Right kidney (tissue), 1 donor: ENCODE measurements at regions not wholly inside any gene's neighbourhood (a gene's known extent, or its start where the extent isn't known, plus 50 kb on each side); places are given as distances from the start of the nearest gene placed in this dataset.

Source experiments
- DNase-seq: peaks from one replicate; pipeline ENCODE4 v3.0.0-alpha.2; 2016

DNA sequence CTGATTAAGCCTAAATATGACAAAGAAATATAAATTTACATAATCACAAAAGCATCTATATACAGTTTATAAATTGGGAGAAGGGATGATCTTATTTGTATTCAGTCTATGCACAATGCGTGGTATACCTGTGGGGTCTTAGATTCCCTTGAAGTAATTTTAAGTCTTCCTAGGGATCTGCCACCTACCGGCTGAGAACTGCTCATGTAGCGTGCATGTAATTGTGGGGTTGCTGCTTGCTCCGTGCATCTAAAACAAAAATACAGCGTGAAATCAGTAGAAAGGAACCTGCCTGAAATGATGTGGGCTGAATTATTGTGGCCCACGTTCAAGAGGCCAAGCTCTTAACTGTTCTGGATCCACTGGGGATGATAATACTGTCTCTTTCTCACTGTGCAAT, 187.3 kb downstream of the MBOAT1 start:
- no peak for DNase-seq

DNA sequence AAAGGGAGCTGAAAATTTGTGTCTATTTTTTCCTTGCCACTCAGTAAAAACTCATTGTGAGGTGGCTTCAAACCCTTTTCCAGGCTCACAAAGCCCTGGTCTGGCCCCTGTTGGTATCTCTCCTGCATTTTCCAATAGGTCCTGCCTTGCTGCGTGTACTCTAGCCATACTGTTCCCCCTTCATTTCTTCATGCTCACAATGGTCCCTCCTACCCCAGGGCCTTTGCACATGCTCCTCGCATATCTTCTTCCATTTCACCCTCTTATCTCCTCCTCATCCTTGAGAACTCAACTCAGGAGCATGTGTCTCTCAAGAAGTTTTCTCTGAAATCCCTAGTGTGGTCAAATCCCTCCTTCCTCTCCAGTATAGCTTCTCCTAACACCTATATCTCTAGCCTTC, 186.6 kb downstream of the MBOAT1 start:
- no peak for DNase-seq

DNA sequence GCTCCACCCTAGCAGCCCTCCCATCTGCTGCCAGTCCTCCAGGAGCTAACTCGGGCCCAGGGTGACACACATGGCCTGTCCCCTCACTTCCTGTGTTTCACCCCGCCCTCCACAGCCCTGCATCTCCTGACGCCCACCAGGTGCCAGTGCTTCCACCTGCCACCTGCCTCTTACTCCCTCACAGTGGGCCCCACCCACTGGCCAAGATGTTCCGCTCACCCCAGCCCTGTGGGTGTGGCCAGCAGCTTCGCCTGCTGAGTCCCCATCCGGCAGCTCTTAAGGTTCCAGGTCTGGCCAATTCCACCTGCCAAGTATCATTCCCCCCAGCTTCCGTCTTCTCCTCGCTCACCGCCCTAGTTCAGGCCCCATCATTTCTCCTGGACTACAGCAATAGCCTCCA, 184.1 kb downstream of the MBOAT1 start:
- no peak for DNase-seq

DNA sequence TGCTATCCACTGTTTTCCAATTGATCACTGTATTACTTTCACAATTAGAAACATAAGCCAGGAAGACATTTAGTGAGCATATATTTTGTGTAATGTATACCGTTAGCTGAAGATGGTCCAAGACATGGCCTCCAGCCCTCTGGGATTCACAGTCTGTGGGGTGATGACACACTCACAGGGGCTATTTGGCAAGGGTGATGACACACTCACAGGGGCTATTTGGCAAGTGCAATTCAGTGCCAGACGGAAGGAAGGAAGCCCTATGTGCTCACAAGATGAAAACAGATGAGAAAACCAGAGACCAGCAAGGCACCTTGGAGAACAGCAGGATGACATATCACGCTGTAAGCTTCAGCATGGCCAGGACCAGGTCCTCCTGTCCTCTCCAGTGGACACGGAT, 183.7 kb downstream of the MBOAT1 start:
- no peak for DNase-seq

DNA sequence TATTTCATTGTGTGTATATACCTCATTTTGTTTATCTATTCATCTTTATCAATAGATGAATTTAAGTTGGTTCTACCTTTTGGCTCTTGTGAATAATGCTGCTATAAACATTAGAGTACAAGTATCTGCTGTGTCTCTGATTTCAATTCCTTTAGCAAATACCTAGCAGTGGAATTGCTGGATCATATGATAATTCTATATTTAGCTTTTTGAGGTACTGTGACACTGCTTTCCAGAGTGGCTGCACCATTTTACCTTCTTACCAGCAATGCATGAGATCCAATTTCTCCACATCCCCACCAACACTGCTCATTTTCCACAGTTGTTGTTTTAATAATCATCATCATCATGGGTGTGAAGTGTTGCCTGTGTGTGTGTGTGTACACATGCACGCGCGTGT, 182.3 kb downstream of the MBOAT1 start:
- no peak for DNase-seq

DNA sequence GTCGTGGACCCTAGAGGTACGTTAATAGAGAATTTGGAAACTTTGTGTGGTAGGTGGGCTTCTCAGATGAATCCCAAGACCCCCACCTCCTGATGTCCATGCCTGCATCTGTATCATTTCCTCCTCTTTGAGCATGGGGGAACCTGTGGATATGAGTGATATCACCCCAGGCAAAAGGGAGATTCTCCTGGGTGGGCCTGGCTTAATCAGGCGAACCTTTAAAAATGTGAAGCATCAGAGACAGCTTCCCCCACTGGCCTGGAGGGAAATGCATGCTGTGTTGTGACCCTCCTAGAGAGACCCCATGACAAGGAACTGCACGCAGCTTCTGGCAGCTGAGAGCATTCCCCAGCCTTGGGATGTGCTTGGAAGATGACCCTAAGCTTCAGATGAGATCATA, 180.9 kb downstream of the MBOAT1 start:
- no peak for DNase-seq

DNA sequence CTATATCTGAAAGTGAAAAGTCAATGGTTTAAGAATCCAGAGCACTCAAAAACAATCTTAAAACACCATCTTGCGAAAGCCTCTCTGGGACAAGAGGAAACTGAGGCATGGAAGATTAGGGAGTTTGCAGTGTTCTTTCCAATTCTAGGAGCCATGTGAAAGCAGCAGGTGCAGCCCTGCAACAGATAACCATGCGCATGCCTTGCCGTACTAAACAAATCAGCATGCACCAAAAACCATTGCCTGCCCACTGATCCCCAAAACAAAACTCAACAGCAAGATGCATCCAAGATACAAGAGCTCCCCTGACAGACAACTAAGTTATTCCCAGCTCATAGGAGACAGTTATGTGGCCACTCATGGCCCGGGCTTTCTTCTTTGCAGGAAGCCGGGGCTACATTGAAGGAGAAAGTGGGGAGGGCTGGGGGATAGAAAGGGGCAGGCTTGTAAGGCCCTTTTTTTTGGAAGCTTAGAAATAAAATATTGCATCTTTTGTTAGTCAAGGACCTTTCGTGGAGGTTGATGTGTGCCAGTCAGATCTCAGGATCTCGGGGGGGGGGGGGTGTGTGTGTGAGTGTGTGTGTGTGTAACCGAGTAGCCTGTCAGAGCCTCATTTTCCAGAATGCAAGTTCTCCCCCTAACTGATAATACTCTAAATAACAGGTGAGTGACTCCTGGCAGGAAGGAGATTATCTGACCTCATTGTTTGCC, 178.4 kb downstream of the MBOAT1 start:
- DNase-seq = no peak

DNA sequence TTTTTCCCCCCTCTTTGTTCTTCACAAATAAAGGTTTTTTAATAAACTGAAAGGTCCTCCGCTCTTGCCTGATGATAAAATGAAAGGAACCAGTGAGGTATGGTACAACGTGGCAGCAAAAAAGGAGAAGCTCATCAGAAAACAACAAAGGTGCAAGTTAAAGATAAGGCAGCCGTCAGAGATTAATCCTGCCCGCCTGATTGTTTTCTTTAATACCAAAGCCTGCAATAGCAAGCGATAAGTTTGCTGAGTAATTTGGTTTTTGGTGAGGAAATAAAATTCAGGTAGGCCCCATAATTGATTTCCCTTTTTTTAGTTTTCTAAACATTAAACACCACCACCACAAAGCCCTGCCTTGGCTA, 177.9 kb downstream of the MBOAT1 start:
- no peak for DNase-seq

DNA sequence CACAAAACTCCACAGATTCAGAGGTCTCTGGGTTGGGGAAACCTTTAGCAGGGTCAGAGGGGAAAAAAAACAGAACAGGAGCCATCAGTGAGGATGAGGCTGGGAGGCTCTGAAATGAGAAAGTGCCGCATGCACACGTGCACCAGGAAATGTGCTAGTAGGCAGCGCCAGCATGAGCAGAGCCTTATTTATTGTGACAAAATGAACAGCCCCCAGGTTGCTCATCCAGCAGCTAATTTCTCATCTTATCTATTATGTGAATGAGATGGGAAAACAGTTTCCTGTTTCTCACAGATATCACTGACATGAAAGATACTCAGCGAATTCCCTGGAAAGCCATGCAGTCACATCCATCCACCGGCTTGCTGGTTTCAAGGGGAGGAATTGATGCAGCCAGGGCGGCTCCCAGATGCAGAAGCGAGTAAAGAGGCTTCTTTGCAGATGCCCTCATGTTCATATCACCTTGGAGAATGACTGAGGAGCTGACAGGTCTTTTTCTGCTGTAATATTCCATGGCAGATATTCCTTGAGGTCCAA, 176.1 kb downstream of the MBOAT1 start:
- DNase-seq = no peak

DNA sequence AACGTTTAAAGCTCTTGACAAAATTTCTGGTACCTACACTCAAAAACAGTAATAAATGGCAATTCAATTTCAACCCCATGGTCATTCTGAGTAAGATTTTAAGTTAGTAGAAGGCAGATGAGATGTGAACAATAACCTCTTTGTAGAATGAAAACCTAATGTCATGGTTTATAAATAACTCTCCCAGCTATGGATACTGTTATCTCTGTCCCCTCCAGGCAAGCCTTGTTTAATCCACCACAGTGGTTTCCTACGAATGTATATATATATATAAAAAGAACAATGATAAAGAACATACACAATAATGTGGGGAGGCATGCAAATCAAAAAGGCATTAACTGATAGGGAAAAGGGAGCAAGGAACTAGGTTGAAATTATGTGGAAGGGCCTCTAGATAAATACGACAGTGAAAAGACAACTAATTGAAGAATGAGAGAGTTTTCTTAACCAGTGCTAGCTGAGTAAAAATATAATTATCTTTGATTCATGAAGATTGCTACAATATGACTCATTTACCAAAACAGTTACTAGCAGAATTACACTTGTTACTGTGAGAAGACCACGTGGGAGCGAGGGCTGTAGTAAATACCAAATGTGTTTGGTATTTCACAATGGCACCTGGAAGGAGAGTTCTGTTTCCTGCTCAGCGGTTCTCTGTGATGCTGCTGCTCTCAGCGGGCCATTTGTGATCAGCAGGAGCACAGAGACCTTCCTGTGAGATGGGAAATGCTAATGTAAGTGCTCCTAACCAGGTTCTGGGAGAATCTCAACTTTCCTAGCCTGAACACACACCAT, 173.7 kb downstream of the MBOAT1 start:
- DNase-seq = no peak

DNA sequence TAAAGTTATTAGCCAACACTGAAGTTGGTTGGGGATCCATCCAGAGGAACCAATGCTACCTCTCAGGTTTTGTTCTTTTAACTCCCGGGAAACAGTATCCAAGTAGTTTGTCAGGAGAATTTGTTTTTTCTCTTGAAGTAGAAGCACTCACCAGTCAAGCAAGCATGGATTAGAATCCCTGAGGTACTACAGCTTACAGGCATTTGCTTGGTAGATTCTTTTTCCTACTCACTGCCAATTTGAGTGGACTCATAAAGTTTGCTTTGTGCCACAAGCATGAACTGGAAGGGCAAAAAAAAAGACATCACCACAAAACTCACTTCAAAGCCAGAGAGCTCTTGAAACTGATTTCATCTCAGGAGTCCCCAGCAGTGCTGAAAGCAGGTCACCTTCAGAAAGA, 167.4 kb downstream of the MBOAT1 start:
- DNase-seq = no peak
